Activated CD8-positive, alpha-beta memory T cell treated with anti-CD3 and anti-CD28 coated beads for 36 hours (primary cell): ENCODE measurements at regions not wholly inside any gene's neighbourhood (a gene's known extent, or its start where the extent isn't known, plus 50 kb on each side); places are given as distances from the start of the nearest gene placed in this dataset.

Experiments used
- CTCF ChIA-PET: fragments of 350-600 bp; sonication (Branson Sonifier 250); formaldehyde crosslinking; loops from one replicate; lab custom pipeline; 2021; ENCODE audit warnings: antibody characterized with exemption; lab: Charles Lee
- POLR2A ChIA-PET: fragments of 350-600 bp; sonication (Branson Sonifier 250); formaldehyde crosslinking; loops from one replicate; lab custom pipeline; 2021; ENCODE audit warnings: antibody characterized with exemption; lab: Charles Lee

- ChIA-PET POLR2A (no interaction called here), CTCF (no interaction called here)
Observed at GRCh38 chr21:28261298-28261697, 731.4 kb downstream of the LTN1 start.

DNA sequence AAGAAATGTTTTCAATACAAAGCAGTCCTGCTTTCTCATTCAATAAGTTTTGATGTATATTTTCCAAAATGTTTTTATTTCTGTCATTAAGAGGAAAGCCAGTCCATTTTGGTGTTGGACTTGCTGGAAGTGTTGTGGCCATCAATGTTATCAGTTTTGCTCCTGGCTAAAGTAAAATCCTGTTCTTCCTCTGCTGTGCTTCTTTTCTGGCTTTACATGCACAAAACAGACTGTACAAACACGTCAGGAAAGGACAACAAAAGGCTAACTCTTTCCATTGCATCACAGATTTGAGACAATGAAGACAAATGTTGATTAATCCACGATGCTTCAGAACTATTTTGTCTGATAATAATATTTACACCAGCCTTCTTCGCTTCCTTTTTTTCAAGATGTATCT lies 735.4 kb downstream of the LTN1 start:
- CTCF ChIA-PET: no interaction called here
- POLR2A ChIA-PET: no interaction called here

DNA sequence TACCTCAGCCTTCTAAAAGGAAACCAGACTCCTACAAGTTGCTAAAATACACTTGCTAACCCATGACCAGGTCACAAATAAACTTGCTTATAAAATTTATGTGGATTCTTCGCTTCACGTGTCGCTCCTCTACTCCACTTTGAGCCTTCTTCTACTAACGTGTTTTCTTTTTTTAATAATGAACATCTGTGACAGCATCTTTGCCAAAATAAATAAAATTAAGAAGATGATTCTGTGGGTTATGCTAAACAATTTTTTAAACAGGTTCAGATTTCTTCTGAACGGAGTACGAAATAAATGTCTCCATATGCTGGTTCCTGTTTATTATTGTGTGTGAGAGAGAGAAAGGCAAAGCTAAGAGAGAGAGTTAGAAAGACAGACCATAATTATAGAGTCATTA lies 735.8 kb downstream of the LTN1 start:
- CTCF ChIA-PET: no interaction called here
- POLR2A ChIA-PET: no interaction called here

DNA sequence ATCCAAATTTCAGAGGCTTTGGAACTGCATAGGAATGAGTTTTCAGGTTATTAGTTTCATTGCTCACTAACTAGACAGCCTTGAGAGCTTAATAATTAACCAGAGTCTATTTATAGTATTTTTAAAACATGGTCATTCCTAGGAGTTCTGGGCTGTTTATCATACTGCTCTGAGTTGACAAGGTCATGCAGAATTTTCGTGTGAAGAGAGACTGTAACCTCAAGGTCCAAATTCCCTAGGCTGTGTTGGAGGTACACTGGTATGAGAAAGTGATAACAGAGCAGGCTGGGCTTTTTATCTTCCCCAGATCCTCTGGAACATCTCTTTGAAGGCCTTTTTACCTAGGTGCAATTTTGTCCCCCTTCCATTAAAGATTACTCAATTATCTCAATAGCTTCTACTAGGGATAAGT lies 736.3 kb downstream of the LTN1 start:
- ChIA-PET CTCF (no interaction called here), POLR2A (no interaction called here)

DNA sequence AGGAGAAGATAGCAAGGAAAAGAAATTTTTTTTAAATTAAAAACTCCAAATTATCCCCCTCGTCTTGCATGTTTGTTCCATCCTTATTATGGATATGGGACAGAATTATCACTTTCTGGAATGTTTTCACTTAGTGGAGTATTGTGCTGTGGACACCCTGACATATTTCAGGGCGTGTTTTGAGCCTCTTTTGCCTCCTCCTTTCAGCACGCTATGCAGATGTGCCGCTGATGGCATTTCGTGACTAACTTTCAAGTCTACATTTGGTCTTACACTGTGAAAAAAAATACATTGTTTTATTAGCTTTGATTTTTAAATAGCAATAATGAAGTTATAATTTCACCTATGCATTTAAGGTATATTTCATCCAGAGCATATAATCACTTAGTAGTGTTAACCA lies 738.7 kb downstream of the LTN1 start:
- ChIA-PET POLR2A (no interaction called here), CTCF (no interaction called here)

- ChIA-PET POLR2A (no interaction called here), CTCF (no interaction called here)
Observed at GRCh38 chr21:28253338-28253737, 739.3 kb downstream of the LTN1 start.

- ChIA-PET POLR2A (no interaction called here), CTCF (no interaction called here)
Observed at GRCh38 chr21:28252928-28253327, 739.7 kb downstream of the LTN1 start.

DNA sequence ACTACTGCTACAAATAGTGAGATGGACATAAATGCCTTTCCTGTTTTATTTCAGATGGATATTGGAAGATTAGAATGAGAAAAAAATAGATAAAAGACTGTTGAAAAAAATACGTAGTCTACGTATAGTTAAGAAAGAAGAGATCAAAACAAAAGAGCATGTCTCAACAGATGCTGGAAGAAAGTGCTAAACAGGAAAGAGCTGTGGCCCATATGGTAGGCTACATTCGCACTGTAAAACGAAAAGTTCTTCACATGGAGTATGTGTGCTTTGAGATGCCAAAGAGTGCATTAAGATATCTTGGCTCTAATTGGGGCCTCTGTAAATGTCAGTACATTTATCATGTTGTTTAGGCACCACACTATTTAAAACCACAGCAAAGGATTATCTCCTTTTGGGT lies 741.7 kb downstream of the LTN1 start:
- ChIA-PET CTCF (no interaction called here), POLR2A (no interaction called here)

GRCh38 chr21:28247454-28248020 lies 745.1 kb downstream of the LTN1 start:
- CTCF ChIA-PET: no interaction called here
- POLR2A ChIA-PET: no interaction called here

GRCh38 chr21:28240586-28240985 lies 752.1 kb downstream of the LTN1 start:
- ChIA-PET POLR2A (no interaction called here), CTCF (no interaction called here)

DNA sequence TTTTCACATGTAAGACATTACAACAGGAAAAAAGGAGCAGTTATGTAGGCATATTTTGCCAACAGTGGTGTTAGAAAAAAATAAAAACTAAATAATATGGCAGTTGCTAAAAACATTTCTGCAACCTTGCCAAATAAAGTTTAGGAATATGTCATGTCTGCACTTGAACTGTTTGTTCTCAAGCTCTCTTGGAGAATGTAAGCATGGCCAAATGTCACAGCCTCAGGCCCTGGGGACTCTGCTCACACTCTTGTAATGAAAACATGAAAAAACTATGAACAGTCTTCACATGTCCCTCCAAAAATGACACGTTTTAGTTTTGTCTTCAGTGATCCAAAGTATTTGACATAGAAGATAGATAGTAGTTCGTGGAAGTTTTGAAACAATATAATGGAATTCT lies 753.3 kb downstream of the LTN1 start:
- CTCF ChIA-PET: no interaction called here
- POLR2A ChIA-PET: no interaction called here

DNA sequence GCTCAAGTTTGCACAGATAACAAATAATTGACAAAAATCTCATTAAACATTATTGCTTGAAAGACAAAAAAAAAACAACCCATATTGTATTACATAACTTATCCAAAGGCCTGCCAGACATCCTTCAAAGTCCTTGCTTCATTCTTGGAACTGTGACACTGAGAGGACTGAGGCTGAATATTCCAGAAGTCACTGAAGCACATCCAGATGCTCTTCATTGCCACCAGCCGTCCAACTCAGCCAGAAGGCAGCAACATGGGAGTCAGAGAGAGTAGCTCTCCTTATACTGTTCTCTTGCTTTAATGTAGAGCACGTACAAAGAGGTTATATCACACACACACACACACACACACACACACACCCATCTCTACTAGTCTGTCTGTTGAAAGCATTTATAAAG lies 755.0 kb downstream of the LTN1 start:
- ChIA-PET CTCF (no interaction called here), POLR2A (no interaction called here)

GRCh38 chr21:28235169-28235895 lies 757.3 kb downstream of the LTN1 start:
- ChIA-PET POLR2A (no interaction called here), CTCF (no interaction called here)

- POLR2A ChIA-PET: no interaction called here
- CTCF ChIA-PET: no interaction called here
Observed at GRCh38 chr21:28234326-28234725, 758.4 kb downstream of the LTN1 start.

- ChIA-PET CTCF (no interaction called here), POLR2A (no interaction called here)
Observed at GRCh38 chr21:28233536-28234220, 759.0 kb downstream of the LTN1 start.

DNA sequence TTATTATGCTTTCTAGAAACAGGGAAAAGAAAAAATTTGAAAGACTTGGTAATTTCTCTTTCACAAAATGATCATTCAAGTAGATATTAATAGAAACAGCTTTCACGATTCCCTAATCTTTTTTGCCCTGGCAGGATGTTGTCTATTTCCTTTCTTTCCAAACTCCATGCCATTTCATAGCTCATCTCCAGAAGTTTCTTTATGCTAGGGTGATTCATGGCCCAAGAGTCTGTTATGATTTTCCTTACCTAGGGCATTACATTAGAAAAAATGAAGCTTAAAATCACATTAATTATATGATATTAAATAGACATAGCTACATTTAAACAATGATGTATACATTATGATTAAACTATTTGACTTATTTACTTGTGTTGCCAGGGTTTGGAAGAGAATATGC lies 762.1 kb downstream of the LTN1 start:
- ChIA-PET POLR2A (no interaction called here), CTCF (no interaction called here)

- ChIA-PET CTCF (no interaction called here), POLR2A (no interaction called here)
Observed at GRCh38 chr21:28229814-28230213, 762.9 kb downstream of the LTN1 start.

DNA sequence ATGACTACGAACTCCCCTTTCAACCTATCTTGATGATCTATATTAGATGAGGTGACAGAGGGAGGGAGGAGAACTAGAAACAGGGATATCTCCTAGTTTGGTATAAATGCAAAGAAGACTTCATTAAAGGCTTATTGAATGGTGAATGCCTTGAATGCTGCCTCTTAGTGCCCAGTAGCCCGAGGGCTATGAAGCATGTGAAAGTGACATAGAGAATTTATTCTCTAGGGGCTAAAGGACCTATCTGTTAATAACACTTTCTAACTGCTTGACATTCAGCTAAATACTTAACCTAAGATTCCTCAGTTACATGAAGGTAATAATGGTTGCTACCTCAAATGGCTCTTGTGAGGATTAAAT lies 764.1 kb downstream of the LTN1 start:
- CTCF ChIA-PET: no interaction called here

DNA sequence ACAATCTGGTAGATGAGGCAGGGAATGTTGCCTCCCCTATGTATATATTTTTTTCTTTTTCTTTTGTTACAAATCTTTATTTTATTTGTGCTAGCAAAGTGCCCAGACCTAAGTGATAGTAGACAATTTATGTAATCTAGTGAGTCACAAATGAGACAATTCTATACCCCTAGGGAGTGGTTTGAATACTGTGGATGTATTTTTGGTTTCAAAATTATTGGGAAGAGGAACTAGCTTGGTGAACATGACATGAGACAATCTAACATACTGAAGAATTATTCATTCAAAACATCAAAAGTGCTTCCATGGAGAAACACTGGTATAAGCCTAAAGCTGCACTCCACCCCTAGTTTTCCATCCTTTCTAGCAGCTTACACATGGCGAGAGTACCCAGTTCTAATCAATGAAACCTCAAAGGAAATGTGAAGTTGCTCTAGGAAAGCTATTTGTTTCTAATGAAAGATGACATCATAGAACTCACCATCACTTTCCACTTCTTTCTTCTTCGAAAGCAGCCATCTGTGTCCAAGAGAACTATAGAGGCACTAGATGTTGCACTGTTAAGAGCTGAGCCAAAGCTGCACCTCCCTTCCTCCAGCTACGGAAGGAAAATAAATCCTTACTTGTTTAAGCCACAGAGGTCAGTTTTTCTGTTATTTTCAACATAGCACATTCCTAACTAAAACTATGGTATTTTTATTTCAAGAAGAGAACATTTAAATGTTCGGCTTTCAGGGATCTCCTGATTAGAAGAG lies 764.6 kb downstream of the LTN1 start:
- ChIA-PET CTCF (no interaction called here), POLR2A (no interaction called here)

More for the DNA sequence above, 764.1 kb downstream of the LTN1 start:
- POLR2A ChIA-PET: no interaction called here

DNA sequence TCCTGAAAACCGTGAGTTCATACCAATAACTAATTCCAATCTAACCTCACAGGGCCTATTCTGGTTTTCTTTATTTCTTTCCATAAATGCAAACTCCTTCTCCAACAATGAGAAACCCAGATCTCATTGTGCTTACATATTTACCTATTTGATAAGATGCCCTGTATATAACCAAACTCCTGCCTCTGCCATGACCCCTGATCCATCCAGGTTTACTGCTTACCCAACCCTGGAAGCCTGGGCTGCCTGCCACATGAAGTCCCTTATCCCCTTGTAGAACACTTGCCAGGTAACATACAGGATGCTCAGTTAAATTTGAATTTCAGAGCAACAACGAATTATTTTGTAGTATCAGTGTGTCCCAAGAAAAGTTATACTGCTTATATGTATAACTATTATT lies 766.1 kb downstream of the LTN1 start:
- CTCF ChIA-PET: no interaction called here
- POLR2A ChIA-PET: no interaction called here
